NCI-H1048 (cell line): ENCODE measurements at regions not wholly inside any gene's neighbourhood (a gene's known extent, or its start where the extent isn't known, plus 50 kb on each side); places are given as distances from the start of the nearest gene placed in this dataset.
"Not testable (repeated sequence)": the region's sequence is repeated elsewhere in the genome, so short reads cannot be mapped to it uniquely, and the experiment has no call there.

Source experiments
- DNase-seq: peaks from one replicate; lab custom pipeline; 2025; lab: John Stamatoyannopoulos, UW

DNA sequence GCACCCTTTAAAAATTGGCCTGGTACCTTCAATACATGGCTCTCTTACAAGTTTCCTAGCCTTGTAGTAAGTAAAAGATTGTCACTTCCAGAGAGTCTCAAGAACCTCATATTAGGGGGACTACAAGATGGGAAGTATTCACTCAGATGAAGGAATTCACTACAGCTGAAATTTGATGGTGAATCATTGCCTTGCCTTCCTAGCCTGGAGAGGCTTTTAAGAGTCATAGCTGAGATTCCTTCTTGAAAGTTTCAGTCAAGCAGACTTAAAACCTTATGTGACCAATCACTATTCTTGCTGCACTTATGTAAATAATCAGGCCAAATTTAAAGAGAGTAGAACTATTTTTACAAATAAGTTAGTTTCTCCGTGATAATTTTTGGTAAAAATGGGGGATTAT lies 451.6 kb downstream of the TRHDE start:
- DNase-seq: no peak

- DNase-seq: no peak
These were observed 457.4 kb downstream of the TRHDE start for GRCh38 chr12:72729451-72730010.

GRCh38 chr12:72734581-72734980 lies 462.4 kb downstream of the TRHDE start:
- DNase-seq: no peak

GRCh38 chr12:72738811-72739210 lies 466.6 kb downstream of the TRHDE start:
- no peak for DNase-seq

DNA sequence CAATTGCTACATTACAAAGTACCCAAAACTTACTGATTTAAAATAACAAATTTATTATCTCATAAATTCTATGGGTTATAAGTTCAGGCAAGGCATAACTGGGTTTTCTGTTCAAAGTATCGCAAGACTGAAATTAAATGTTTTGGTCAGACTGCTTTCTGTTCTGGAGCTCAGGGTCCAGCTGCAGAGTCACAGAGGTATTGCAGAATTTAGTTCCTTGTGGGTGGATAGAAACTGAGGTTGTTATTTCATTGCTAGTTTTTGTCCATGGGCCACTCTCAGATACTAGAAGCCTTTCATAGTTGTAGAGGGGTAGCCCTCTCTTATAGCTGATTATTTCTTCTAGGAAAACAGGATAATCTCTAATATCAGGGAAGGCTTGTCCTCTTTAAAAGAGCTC lies 467.9 kb downstream of the TRHDE start:
- no peak for DNase-seq

DNA sequence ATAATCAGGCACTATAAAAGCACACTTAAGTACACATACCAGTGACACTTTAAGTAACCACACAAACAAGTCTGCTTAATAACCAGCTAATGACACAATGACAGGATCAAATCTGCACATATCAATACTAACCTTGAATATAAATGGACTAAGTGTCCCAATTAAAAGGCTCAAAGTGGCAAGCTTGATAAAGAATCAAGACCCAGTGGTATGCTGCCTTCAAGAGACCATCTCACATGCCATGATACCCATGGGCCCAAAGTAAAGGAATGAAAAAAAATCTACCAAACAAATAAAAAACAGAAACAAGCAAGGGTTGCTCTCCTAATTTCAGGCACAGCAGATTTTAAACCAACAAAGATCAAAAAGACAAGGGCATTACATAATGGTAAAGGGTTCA lies 470.4 kb downstream of the TRHDE start:
- no peak for DNase-seq

DNA sequence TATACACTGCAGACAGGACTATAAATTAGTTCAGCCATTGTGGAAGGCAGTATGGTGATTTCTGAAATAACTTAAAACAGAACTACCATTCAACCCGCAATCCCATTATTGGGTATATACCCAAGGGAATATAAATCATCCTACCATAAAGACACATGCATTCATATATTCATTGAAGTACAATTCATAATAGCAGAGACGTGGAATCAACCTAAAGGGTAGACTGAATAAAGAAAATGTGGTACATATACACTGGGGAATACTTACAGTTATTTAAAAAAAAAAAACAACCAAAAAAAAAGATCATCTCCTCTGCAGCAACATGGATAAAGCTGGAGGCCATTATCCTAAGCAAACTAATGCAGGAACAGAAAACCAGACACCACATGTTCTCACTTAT lies 473.9 kb downstream of the TRHDE start:
- no peak for DNase-seq

DNA sequence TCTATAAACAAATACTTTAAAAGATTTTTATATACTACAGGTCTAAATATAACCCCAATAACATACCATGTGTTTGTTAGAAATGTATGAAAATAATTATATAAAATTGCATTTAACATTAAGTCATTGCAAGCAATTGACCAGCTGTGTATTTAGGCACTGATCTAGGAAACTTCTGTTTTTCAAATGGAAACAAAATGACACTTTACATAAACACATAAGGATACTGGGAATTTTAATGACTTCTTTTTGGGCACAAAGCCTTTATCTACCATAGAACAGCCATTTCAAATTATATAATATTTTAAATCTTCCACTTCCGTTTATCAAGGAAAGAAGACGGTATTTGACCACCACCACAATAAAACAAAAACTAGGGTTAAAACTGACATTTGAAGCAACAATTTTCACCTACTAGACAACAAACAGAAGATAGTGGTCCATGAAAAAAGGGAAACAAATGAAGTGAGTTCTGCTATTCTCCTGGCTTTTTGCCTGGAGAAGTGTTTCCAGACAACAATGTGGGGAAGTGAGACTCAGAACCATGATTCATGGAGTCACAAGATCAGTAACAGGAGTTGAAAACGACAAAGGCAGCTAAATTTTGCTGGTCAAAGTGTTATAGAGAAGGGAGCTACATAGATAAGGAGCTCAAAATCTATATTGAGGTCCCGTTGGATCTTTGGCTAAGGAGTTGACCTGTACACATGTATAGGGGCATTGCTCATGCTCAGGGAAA lies 475.1 kb downstream of the TRHDE start:
- DNase-seq: no peak

DNA sequence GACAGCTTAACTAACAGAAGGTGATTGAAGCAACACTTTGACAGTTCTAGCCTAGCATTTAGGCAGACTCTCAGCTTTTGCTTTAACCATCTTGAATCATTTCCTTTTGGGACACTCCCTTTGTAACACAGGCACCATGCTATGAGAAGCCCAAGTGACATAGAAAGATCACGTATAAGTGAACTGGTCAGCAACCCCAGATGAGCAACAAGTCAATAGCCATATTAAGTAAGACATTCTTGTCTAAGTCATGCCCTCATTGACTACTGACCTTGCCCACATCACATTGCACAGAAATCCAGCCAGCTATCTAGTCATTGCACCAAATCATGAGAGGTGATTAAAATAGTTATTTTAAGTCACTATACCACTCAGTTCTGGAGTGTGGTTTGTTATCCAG lies 476.8 kb downstream of the TRHDE start:
- no peak for DNase-seq

GRCh38 chr12:72753571-72753970 lies 481.4 kb downstream of the TRHDE start:
- DNase-seq: no peak

- DNase-seq: not testable (repeated sequence)
These were observed 481.9 kb downstream of the TRHDE start for GRCh38 chr12:72754026-72754425.

DNA sequence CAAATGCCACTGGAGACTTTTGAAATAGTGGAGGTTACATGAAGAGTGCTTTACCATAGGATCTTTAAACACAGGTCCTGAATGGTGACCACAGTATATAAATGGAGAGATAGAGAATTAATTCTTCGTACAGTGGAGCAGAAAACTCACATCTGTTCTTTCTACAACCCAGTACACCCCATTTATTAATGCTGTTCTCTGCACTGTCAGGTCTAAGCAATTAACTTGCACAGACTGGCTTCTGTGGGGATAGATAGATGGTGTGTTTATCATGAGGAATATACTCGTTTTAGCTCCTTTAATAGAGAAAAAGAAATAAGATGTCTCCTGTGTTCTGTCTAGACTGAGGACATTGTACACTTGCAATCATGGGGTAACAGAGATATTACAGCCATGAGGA lies 494.3 kb downstream of the TRHDE start:
- no peak for DNase-seq

DNA sequence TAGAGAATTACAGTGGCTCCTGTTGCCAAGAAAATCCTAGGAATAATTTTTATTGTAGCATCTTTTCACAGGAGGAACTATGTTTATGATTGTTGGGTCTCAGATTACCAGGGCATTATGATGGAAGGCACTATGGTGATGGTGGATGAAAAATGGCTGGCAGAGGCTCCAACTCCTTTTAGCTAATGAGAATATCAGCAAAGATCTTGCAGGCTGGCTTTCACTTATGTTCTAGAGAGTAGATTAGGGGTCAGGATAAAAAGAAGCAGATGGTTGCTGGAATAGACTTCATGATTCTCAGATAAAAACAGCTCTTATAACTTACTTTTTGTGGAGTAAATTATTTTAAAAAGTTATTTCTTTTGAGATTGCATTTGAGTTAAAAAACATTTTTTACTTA lies 501.9 kb downstream of the TRHDE start:
- DNase-seq: no peak

DNA sequence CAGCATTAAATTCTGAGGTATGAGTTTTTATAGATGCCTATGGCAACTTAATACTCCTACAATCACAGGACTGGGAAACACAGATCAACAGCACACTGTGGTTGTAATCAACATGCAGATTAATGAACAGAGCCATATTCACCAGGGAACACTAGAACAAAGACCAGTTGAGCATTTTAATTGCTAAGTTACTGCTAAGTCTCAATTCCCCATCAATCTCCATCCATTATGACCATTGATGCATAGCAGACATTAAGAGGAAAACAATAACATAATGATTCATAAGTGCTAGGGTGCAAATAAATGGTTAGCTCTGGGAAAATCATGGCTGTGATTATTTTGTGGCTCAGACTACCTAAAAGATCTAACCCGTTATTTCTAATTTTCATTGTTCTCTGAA lies 505.6 kb downstream of the TRHDE start:
- no peak for DNase-seq

GRCh38 chr12:72790273-72790672 lies 518.1 kb downstream of the TRHDE start:
- DNase-seq: no peak

- no peak for DNase-seq
These were observed 520.7 kb downstream of the TRHDE start for GRCh38 chr12:72792889-72793288.

GRCh38 chr12:72793796-72794195 lies 521.6 kb downstream of the TRHDE start:
- DNase-seq: no peak

GRCh38 chr12:72815421-72815820 lies 543.3 kb downstream of the TRHDE start:
- DNase-seq: no peak

GRCh38 chr12:72828662-72829324 lies 556.6 kb downstream of the TRHDE start:
- DNase-seq: no peak

DNA sequence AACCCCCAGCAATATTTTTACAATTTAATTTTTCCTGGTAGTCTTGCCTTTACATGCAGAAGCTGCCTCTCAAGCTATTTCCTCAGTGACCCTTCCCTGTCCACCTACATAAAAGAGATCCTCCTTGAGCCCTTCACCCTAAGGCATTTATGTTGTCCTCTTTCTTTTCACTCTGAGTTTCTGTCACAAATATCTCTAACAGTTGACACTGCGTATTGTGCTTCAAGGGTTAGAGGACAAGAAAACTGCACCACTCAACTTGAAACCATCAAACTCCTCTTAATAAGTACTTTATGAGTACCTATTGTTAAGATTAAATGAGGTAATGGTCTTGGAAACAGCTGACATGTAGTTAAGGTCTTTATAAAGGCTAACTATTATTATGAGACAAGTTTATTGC lies 557.7 kb downstream of the TRHDE start:
- DNase-seq: no peak

DNA sequence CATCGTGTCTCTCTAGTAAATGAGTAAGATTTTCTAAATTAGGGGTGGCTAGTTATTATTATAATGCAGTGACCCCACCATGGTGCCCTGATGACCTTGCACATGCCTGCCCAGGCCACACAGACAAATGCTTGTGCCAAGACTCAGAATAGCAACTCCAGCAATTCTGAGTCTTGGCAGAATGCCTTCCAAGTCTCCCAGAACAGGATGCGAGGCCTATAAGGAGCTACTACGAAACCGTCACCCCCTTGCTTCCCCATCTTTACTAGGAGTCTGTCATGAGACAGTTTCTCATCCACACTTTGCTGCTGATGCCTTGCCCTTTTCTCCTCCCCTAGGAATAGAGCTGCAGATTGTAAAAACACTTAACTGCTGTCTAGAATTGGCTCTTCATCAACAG lies 559.9 kb downstream of the TRHDE start:
- no peak for DNase-seq

DNA sequence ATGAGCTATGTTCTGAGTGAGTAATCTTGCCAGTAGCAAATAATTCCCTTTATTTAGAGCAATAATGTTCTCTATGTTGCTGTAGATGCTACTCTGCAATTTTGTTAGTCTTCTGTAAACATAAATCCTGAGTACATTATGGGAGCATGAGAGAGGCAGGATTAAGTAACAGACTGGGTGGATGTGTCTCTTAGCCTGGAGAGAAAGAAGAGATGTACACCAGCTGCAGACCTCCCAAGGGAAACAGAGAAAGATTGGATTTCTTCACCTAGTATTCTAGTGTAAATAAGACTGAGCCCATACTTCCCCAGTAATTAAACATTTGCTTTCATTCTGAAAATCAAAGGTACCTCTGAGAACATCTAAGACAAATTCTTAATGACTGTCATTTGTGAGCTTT lies 564.0 kb downstream of the TRHDE start:
- no peak for DNase-seq

- DNase-seq: no peak
These were observed 567.5 kb downstream of the TRHDE start for GRCh38 chr12:72839696-72840095.

GRCh38 chr12:72863671-72864070 lies 591.5 kb downstream of the TRHDE start:
- no peak for DNase-seq
